LNCAP (cell line): ENCODE measurements at regions not wholly inside any gene's neighbourhood (a gene's known extent, or its start where the extent isn't known, plus 50 kb on each side); places are given as distances from the start of the nearest gene placed in this dataset.

Experiments used
- TF ChIP-seq, protein P1 (sequence below): fragments of 450-650 bp; IDR thresholded peaks from 2 replicates; pipeline ENCODE4 v1.5.1; 2017; ENCODE audit warnings: mild to moderate bottlenecking

DNA sequence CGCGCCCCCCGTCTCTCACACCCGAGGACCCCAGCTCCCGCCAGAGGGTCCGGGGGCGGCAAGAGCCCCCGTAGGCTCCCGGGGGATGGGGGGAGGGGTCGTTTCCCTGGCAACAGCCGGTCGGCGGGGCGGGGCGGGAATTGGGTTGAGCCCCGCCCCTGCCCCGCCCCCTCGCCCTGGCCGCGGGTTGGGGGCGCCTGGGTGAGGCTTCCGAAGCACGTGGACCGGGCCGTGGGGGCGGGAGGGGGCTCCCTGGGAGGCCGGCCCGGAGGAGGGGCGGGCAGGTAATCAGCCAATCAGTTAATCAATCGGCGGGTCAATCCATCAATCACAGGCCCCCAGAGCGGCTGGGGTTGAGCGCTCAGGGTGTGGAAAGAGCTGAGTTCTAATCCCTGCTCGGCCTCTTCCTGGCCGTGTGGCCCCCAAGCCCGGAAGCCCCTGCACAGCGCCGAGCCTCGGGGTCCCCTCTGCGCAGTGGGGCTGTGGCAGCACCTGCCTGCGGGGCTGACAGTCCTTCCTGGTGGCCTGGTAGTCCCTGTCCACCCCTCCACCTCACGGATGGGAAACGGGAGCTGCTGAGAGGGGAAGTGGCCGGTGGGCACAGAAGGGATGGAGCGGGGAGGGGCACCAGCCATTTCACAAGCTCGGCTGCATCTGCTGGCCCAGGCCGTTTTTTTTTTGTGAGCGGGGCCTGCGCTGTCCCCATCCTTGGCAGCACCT, 174.2 kb upstream of the IER5L start:
- TF ChIP-seq, protein P1, sequence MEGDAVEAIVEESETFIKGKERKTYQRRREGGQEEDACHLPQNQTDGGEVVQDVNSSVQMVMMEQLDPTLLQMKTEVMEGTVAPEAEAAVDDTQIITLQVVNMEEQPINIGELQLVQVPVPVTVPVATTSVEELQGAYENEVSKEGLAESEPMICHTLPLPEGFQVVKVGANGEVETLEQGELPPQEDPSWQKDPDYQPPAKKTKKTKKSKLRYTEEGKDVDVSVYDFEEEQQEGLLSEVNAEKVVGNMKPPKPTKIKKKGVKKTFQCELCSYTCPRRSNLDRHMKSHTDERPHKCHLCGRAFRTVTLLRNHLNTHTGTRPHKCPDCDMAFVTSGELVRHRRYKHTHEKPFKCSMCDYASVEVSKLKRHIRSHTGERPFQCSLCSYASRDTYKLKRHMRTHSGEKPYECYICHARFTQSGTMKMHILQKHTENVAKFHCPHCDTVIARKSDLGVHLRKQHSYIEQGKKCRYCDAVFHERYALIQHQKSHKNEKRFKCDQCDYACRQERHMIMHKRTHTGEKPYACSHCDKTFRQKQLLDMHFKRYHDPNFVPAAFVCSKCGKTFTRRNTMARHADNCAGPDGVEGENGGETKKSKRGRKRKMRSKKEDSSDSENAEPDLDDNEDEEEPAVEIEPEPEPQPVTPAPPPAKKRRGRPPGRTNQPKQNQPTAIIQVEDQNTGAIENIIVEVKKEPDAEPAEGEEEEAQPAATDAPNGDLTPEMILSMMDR, result no peak

DNA sequence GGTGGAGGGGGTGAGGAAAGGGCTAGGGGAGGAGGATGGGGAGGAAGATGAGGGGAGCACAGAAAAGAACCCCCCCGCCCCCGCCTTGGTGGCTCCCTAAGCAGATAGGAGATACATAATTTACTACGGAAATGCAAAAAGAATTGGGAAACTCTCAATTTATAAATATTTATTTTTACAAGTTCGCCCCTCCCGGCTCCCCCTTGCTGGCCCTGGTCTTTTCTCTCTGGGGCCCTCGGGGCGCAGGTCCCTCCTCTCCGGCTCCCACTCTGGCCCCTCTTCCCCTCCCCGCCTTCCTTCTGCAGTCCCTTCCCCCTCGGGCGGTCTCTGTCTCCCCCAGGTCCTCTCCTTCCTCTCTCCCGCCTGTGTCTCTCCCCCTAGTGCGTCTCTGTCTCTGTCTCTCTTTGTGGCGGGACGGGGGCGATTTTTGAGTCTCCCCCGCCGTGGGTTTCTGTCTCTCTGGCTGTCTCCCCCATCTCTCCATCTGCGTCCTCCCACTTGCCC, 173.6 kb upstream of the IER5L start:
- TF ChIP-seq, protein P1, result no peak

DNA sequence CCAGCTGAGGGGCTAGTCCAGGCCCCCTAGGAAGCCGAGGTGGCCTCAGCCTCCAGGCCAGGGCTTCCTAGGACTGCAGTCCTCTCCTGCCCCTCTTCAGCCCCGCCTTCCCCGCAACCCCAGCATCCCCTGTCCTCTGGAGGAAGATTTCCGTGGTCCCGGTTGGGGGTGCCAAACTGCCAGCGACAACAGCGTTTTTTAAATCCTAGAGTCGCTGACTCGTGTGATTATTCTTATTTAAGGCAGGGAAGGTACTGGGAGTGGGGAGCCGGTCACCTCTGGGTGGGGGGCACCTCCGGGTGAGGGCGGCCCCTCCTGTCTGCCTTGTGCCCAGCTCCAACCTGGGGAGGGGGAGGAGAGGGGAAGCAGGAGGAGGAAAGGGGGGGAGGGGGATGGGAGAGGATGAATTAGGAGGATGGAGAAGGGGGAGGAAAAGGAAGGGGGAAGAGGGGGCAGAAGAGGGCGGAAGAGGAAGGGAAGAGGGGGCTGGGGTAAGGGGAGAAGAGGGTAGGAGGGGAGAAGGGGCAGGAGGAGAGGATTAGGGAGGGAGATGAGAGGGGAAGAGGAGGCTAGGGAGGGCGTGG, 173.1 kb upstream of the IER5L start:
- TF ChIP-seq, protein P1, result no peak

DNA sequence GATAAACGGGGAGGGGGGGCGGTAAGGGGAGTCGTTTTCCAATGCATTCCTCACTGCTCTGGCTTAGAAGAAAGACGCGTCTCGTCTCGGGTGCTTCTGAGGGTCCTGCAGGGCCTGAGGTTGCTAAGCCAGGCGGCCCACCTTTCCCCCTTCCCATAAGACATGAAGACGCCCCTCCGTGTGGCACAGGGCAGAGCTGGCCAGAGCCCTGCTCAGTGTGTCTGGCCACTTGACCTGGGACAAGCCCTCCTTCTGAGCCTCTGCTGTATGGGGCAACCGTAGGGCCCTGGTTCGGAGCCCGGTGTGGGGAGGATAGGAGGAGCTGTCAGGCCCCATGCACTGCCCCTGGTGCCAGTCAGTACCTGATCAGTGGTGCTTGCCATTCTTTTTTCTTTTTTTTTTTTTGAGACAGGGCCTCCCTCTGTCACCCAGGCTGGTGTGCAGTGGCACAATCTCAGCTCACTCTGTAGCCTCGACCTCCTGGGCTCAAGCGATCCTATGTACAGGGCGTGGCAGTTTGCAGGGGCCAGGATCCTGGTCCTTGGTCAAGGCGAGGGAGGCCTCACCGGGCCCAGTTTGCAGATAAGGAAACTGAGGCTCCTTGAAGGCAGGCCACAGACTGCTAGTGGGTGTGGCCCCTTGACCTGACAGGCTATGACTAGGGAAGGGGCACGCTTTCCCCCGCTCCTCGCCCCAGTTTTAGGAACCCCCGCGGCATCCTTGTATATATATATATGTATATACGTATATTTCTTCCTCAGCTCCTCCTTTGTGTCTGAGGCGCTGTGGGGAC, 172.3 kb upstream of the IER5L start:
- TF ChIP-seq, protein P1, result no peak

DNA sequence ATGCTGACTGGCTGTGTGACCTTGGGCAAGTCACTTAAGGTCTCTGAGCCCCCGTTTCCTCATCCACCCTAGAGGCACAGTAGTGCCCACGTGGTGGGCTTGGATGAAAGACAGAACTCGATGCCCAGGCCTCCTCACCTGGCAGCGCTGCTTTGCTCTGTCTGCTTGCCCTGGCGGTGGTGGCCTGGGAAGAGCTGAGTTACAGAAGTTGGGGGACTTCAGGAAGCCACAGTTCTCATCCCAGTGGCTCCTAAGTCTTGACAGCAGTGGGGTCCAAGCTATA, 171.5 kb upstream of the IER5L start:
- TF ChIP-seq, protein P1, result no peak

DNA sequence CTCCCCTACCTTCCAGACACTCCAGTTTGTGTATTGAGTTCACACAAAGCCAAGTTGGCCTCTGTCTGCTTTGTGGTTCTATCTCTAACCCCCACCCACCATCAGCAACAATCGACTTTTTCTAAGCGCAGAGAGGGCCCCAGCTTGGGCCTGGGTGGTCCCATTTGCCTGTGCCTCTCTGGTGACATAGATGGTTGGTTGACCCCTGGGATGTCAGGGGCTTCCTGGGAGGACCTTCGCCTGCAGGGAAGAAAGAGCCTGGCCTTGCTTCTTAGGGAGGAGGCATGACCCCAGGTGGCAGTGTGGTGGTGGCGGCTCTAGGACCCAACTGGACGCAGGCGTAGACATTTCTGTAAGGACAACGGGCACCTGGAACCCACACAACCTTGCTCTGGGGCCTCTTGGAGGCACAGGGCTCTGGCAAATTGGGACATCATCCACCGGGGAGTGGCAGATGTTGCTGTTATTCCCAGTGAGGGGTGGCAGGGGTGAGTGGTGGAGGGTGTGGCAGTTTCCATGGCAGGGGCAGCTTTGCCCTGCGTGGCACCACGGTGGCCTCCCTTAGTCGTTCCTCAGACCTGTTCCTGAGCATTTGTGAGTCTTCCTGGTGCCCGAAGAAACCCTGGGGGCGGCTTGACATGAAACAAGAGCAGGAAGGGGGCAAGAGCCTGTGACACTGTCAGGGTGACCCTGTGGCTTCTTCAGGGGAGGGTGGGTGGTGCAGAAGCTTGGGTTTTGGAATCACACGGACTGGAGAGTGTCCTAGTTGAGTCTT, 171.0 kb upstream of the IER5L start:
- TF ChIP-seq, protein P1, result no peak
